ENCODE measurements at regions not wholly inside any gene's neighbourhood (a gene's known extent, or its start where the extent isn't known, plus 50 kb on each side); places are given as distances from the start of the nearest gene placed in this dataset.
"Not testable (repeated sequence)": the region's sequence is repeated elsewhere in the genome, so short reads cannot be mapped to it uniquely, and the experiment has no call there.

- no peaks in the 10 kb centered on the region for H3K36me3 ChIP-seq
- no peak overlapping the region for H3K27ac ChIP-seq
- H3K4me2 ChIP-seq: no peak overlapping the region
- H3K9ac ChIP-seq: no peak overlapping the region
- H3K27me3 ChIP-seq: no peaks in the 10 kb centered on the region
- TF ChIP-seq Cebpa-rat (IDR thresholded peaks at IDR 0.05): no peak
- H3K9me3 ChIP-seq: peaks cover 18% of the 10 kb centered on the region; the same call in 1 of the 2 replicates
- H3K4me3 ChIP-seq: no peak overlapping the region
- no peaks in the 10 kb centered on the region for H4K20me1 ChIP-seq
- H3K4me1 ChIP-seq: no peaks in the 10 kb centered on the region
These were observed 86.2 kb upstream of the CDH9 start for GRCh38 chr5:27124590-27124989.

- not testable (repeated sequence) for H3K27me3 ChIP-seq, H4K20me1 ChIP-seq, H3K4me2 ChIP-seq, H3K4me3 ChIP-seq, H3K9ac ChIP-seq, H3K4me1 ChIP-seq, H3K36me3 ChIP-seq, H3K27ac ChIP-seq
- peaks cover 20% of the 10 kb centered on the region; the same call in 1 of the 2 replicates for H3K9me3 ChIP-seq
These were observed 81.4 kb upstream of the CDH9 start for GRCh38 chr5:27119736-27120321.

DNA sequence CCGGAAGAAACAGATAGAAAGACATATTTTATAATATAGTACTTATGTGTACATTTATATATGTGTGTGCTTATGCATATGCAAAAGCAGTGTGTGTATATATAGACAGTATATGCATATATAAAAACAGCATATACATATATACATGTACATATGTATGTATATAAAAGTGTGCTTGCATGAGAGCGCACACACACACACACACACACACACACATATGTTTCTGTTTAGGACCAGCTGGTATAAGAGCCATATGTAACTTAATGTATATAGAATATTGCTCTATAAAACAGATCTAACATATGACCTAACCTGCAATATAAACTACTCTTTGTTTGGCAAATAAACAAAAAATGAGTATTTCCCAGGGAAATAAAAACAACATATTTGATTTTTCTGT lies 65.1 kb upstream of the CDH9 start:
- no peak for TF ChIP-seq Cebpa-rat (IDR thresholded peaks at IDR 0.05)
- Histone ChIP-seq H4K20me1 (no peaks in the 10 kb centered on the region), H3K27me3 (no peaks in the 10 kb centered on the region), H3K4me3 (no peak overlapping the region), H3K9ac (no peak overlapping the region), H3K27ac (no peak overlapping the region), H3K4me1 (no peaks in the 10 kb centered on the region), H3K36me3 (no peaks in the 10 kb centered on the region), H3K4me2 (no peak overlapping the region), H3K9me3 (no peaks in the 10 kb centered on the region)

- H3K4me2 ChIP-seq, H3K9ac ChIP-seq, H3K9me3 ChIP-seq, H3K36me3 ChIP-seq, H3K4me1 ChIP-seq, H4K20me1 ChIP-seq, H3K27me3 ChIP-seq, H3K27ac ChIP-seq, H3K4me3 ChIP-seq: not testable (repeated sequence)
These were observed 57.4 kb upstream of the CDH9 start for GRCh38 chr5:27095761-27096160.

GRCh38 chr5:27093279-27093678 lies 54.9 kb upstream of the CDH9 start:
- H3K4me2 ChIP-seq: no peak overlapping the region
- no peak overlapping the region for H3K27ac ChIP-seq
- H3K4me1 ChIP-seq: no peaks in the 10 kb centered on the region
- H3K27me3 ChIP-seq: no peaks in the 10 kb centered on the region
- no peak for TF ChIP-seq Cebpa-rat (IDR thresholded peaks at IDR 0.05)
- H4K20me1 ChIP-seq: no peaks in the 10 kb centered on the region
- H3K9ac ChIP-seq: no peak overlapping the region
- no peaks in the 10 kb centered on the region for H3K36me3 ChIP-seq
- H3K4me3 ChIP-seq: no peak overlapping the region
- no peaks in the 10 kb centered on the region for H3K9me3 ChIP-seq

DNA sequence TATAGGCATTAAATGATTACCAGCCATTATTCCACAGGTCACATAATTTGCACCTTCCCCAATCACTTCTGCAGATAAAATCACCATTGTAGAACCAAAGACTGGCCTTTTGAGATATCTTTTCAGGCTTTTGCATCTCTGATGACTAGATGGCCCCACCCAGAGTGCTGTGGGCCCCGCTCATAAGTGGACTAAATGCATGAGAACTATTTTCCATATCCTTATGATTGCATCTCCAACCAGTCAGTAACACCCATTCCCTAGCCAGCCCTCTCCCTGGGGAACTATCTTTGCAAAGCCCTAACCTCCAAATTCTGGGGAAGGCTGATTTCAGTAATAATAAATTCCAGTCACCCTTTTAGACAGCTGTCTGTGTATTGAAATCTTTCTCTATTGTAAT lies 53.5 kb upstream of the CDH9 start:
- Histone ChIP-seq H3K4me1 (no peaks in the 10 kb centered on the region), H3K9ac (no peak overlapping the region), H3K4me2 (no peak overlapping the region), H3K27me3 (no peaks in the 10 kb centered on the region), H3K4me3 (no peak overlapping the region), H4K20me1 (no peaks in the 10 kb centered on the region), H3K27ac (no peak overlapping the region), H3K9me3 (no peaks in the 10 kb centered on the region), H3K36me3 (no peaks in the 10 kb centered on the region)
- TF ChIP-seq Cebpa-rat (IDR thresholded peaks at IDR 0.05): no peak

GRCh38 chr5:27088822-27089221 lies 50.4 kb upstream of the CDH9 start:
- not testable (repeated sequence) for H3K36me3 ChIP-seq, H3K27me3 ChIP-seq, H3K4me2 ChIP-seq, H3K9me3 ChIP-seq, H4K20me1 ChIP-seq, H3K9ac ChIP-seq, H3K27ac ChIP-seq, H3K4me3 ChIP-seq, H3K4me1 ChIP-seq

All from BLaER1 (cell line).